Hepatocyte (in vitro differentiated cells): ENCODE measurements at regions not wholly inside any gene's neighbourhood (a gene's known extent, or its start where the extent isn't known, plus 50 kb on each side); places are given as distances from the start of the nearest gene placed in this dataset.

Experiments used
- CTCF ChIP-seq: fragments of 200-600 bp; sonication (generic); IDR thresholded peaks from 2 replicates; pipeline ENCODE4 v1.5.1; 2016; ENCODE audit warnings: antibody characterized with exemption, mild to moderate bottlenecking; ENCODE audit not compliant: poor library complexity
- EZH2 ChIP-seq: fragments of 200-600 bp; sonication (generic); IDR thresholded peaks from 2 replicates; pipeline ENCODE4 v1.6.1; 2016; ENCODE audit warnings: antibody characterized with exemption, mild to moderate bottlenecking, borderline replicate concordance
- EZH2phosphoT487 ChIP-seq: fragments of 200-600 bp; sonication (generic); IDR thresholded peaks from one replicate; pipeline ENCODE4 v1.6.1; 2018; ENCODE audit warnings: antibody characterized with exemption, mild to moderate bottlenecking, low read depth, moderate library complexity; ENCODE audit not compliant: unreplicated experiment, severe bottlenecking

- no peak for TF ChIP-seq CTCF
- TF ChIP-seq EZH2 = no peak
- no peak for TF ChIP-seq EZH2phosphoT487
These were observed 376.7 kb upstream of the ZMIZ1 start for GRCh38 chr10:78692071-78692470.
